ENCODE measurements at regions not wholly inside any gene's neighbourhood (a gene's known extent, or its start where the extent isn't known, plus 50 kb on each side); places are given as distances from the start of the nearest gene placed in this dataset.
"Not testable (repeated sequence)": the region's sequence is repeated elsewhere in the genome, so short reads cannot be mapped to it uniquely, and the experiment has no call there.

GRCh38 chr3:118245312-118245711, 789.3 kb downstream of the IGSF11 start:
- Mint-ChIP-seq H3K36me3 (no peaks in the 10 kb centered on the region), H3K27ac (no peak overlapping the region), H3K9me3 (peaks cover 10 to 13% of the 10 kb centered on the region in 2 donors)

GRCh38 chr3:118258850-118259249, 775.8 kb downstream of the IGSF11 start:
- H3K36me3 Mint-ChIP-seq: not testable (repeated sequence)

More at GRCh38 chr3:118245312-118245711, 789.3 kb downstream of the IGSF11 start:
- no peak for ATAC-seq
- no peak for DNase-seq (ENCODE audit: low spot score in 2 of 2)

GRCh38 chr3:118262800-118263402, 771.7 kb downstream of the IGSF11 start:
- DNase-seq (ENCODE audit: low spot score in 2 of 2): no peak
- ATAC-seq: no peak
- H3K27ac Mint-ChIP-seq: no peak overlapping the region
- no peaks in the 10 kb centered on the region for H3K36me3 Mint-ChIP-seq
- peaks cover 27 to 29% of the 10 kb centered on the region in 2 donors for H3K9me3 Mint-ChIP-seq

More at GRCh38 chr3:118258850-118259249, 775.8 kb downstream of the IGSF11 start:
- ATAC-seq; DNase-seq (ENCODE audit: low spot score in 2 of 2); H3K27ac Mint-ChIP-seq: not testable (repeated sequence)
- H3K9me3 Mint-ChIP-seq: peaks cover 22 to 32% of the 10 kb centered on the region in 2 donors

- ATAC-seq (no peak), DNase-seq (ENCODE audit: low spot score in 2 of 2) (no peak)
- Mint-ChIP-seq H3K27ac (no peak overlapping the region), H3K36me3 (peaks cover 0 to 6% of the 10 kb centered on the region in 2 donors), H3K9me3 (peaks cover 21 to 30% of the 10 kb centered on the region in 2 donors)
These were observed 767.1 kb downstream of the IGSF11 start for GRCh38 chr3:118267588-118267987.

- peaks cover 0 to 6% of the 10 kb centered on the region in 2 donors for H3K36me3 Mint-ChIP-seq
- DNase-seq (ENCODE audit: low spot score in 2 of 2): no peak
- H3K27ac Mint-ChIP-seq: no peak overlapping the region
- ATAC-seq: no peak
- H3K9me3 Mint-ChIP-seq: peaks cover 13 to 20% of the 10 kb centered on the region in 2 donors
These were observed 765.0 kb downstream of the IGSF11 start for GRCh38 chr3:118269537-118270125.

- peaks cover 8 to 14% of the 10 kb centered on the region in 2 donors for H3K9me3 Mint-ChIP-seq
- no peak for ATAC-seq
These were observed 761.7 kb downstream of the IGSF11 start for GRCh38 chr3:118272991-118273390.

GRCh38 chr3:118277814-118278213, 756.8 kb downstream of the IGSF11 start:
- DNase-seq (ENCODE audit: low spot score in 2 of 2): no peak
- ATAC-seq: no peak
- no peak overlapping the region for H3K27ac Mint-ChIP-seq
- H3K36me3 Mint-ChIP-seq: no peaks in the 10 kb centered on the region
- H3K9me3 Mint-ChIP-seq: peaks cover 10 to 26% of the 10 kb centered on the region in 2 donors

More at GRCh38 chr3:118272991-118273390, 761.7 kb downstream of the IGSF11 start:
- DNase-seq (ENCODE audit: low spot score in 2 of 2): no peak
- no peak overlapping the region for H3K27ac Mint-ChIP-seq
- peaks cover 0 to 6% of the 10 kb centered on the region in 2 donors for H3K36me3 Mint-ChIP-seq

- ATAC-seq (no peak), DNase-seq (ENCODE audit: low spot score in 2 of 2) (no peak)
- no peak overlapping the region for H3K27ac Mint-ChIP-seq
- H3K9me3 Mint-ChIP-seq: peaks cover 4 to 12% of the 10 kb centered on the region in 2 donors
- H3K36me3 Mint-ChIP-seq: no peaks in the 10 kb centered on the region
These were observed 741.8 kb downstream of the IGSF11 start for GRCh38 chr3:118292841-118293240.

- Mint-ChIP-seq H3K27ac (no peak overlapping the region), H3K36me3 (no peaks in the 10 kb centered on the region), H3K9me3 (peaks cover 1 to 4% of the 10 kb centered on the region in 2 donors)
- DNase-seq (ENCODE audit: low spot score in 2 of 2) (no peak), ATAC-seq (no peak)
These were observed 736.5 kb downstream of the IGSF11 start for GRCh38 chr3:118298133-118298532.

GRCh38 chr3:118304557-118304956, 730.1 kb downstream of the IGSF11 start:
- Mint-ChIP-seq H3K36me3 (no peaks in the 10 kb centered on the region), H3K27ac (no peak overlapping the region), H3K9me3 (peaks cover 0 to 19% of the 10 kb centered on the region in 2 donors)
- ATAC-seq (no peak), DNase-seq (ENCODE audit: low spot score in 2 of 2) (no peak)

GRCh38 chr3:118332699-118333098, 701.9 kb downstream of the IGSF11 start:
- no peak for DNase-seq (ENCODE audit: low spot score in 2 of 2)
- peaks cover 22 to 36% of the 10 kb centered on the region in 2 donors for H3K9me3 Mint-ChIP-seq

GRCh38 chr3:118337649-118338048, 697.0 kb downstream of the IGSF11 start:
- Mint-ChIP-seq H3K36me3 (peaks cover 0 to 4% of the 10 kb centered on the region in 2 donors), H3K9me3 (peaks cover 14 to 16% of the 10 kb centered on the region in 2 donors), H3K27ac (no peak overlapping the region)
- DNase-seq (ENCODE audit: low spot score in 2 of 2) (no peak), ATAC-seq (no peak)

More at GRCh38 chr3:118332699-118333098, 701.9 kb downstream of the IGSF11 start:
- Mint-ChIP-seq H3K27ac (no peak overlapping the region), H3K36me3 (peaks cover 0 to 13% of the 10 kb centered on the region in 2 donors)
- ATAC-seq: no peak

- H3K36me3 Mint-ChIP-seq: no peaks in the 10 kb centered on the region
- H3K9me3 Mint-ChIP-seq: peaks cover 14 to 18% of the 10 kb centered on the region in 2 donors
- DNase-seq (ENCODE audit: low spot score in 2 of 2) (no peak), ATAC-seq (no peak)
- no peak overlapping the region for H3K27ac Mint-ChIP-seq
These were observed 687.1 kb downstream of the IGSF11 start for GRCh38 chr3:118347396-118348168.

GRCh38 chr3:118348169-118348557, 686.5 kb downstream of the IGSF11 start:
- DNase-seq (ENCODE audit: low spot score in 2 of 2) (no peak), ATAC-seq (no peak)
- H3K27ac Mint-ChIP-seq: no peak overlapping the region
- H3K9me3 Mint-ChIP-seq: peaks cover 16 to 18% of the 10 kb centered on the region in 2 donors
- H3K36me3 Mint-ChIP-seq: no peaks in the 10 kb centered on the region

GRCh38 chr3:118354556-118354955, 680.1 kb downstream of the IGSF11 start:
- DNase-seq (ENCODE audit: low spot score in 2 of 2) (no peak), ATAC-seq (no peak)
- H3K27ac Mint-ChIP-seq: no peak overlapping the region
- H3K36me3 Mint-ChIP-seq: peaks cover 17 to 23% of the 10 kb centered on the region in 2 donors
- H3K9me3 Mint-ChIP-seq: peaks cover 46 to 52% of the 10 kb centered on the region in 2 donors

- Mint-ChIP-seq H3K27ac (no peak overlapping the region), H3K9me3 (peaks cover 18 to 20% of the 10 kb centered on the region in 2 donors), H3K36me3 (peaks cover 6 to 10% of the 10 kb centered on the region in 2 donors)
- DNase-seq (ENCODE audit: low spot score in 2 of 2): no peak
- no peak for ATAC-seq
These were observed 664.7 kb downstream of the IGSF11 start for GRCh38 chr3:118369892-118370491.

- H3K9me3 Mint-ChIP-seq: peaks cover 4 to 9% of the 10 kb centered on the region in 2 donors
- no peak overlapping the region for H3K27ac Mint-ChIP-seq
- no peaks in the 10 kb centered on the region for H3K36me3 Mint-ChIP-seq
- DNase-seq (ENCODE audit: low spot score in 2 of 2): no peak
- ATAC-seq: no peak
These were observed 654.1 kb downstream of the IGSF11 start for GRCh38 chr3:118380576-118380975.

All from activated naive CD4-positive, alpha-beta T cell treated with anti-CD3 and anti-CD28 coated beads, Interleukin-2, amount 50 U/mL, for 72 hours (primary cell).